OCI-LY7 (cell line): ENCODE measurements at regions not wholly inside any gene's neighbourhood (a gene's known extent, or its start where the extent isn't known, plus 50 kb on each side); places are given as distances from the start of the nearest gene placed in this dataset.

Experiments
- BruUV-seq: library from RNA; stranded (reverse); fragments of 400-500 nt; replicated peaks from 2 replicates; lab custom pipeline; 2021; lab: Mats Ljungman, UMichigan
- CTCF ChIA-PET: fragments of 300-600 bp; sonication (Branson Sonifier 250); formaldehyde crosslinking; loops from one replicate; lab custom pipeline; 2022; ENCODE audit warnings: antibody characterized with exemption; ENCODE audit not compliant: unreplicated experiment; lab: Charles Lee
- POLR2A ChIA-PET: fragments of 300-600 bp; sonication (Branson Sonifier 250); formaldehyde crosslinking; loops from one replicate; lab custom pipeline; 2022; ENCODE audit warnings: antibody characterized with exemption; lab: Charles Lee
- DNase-seq: peaks from one replicate; pipeline ENCODE4 v3.0.0-alpha.2; 2015; ENCODE audit warnings: low spot score
- H2AFZ ChIP-seq: fragments of 200-600 bp; sonication (generic), shearing (Covaris generic); 2 replicates; pipeline ENCODE4 v1.6.1; 2014; ENCODE audit warnings: mild to moderate bottlenecking, antibody characterized with exemption, low read length, moderate library complexity
- H3K27ac ChIP-seq: fragments of 200-600 bp; sonication (generic); 2 replicates; pipeline ENCODE4 v1.5.1; 2014; ENCODE audit warnings: mixed run types, low read depth, mild to moderate bottlenecking, moderate library complexity, low read length, inconsistent platforms; ENCODE audit not compliant: poor library complexity, severe bottlenecking
- H3K36me3 ChIP-seq: fragments of 200-600 bp; sonication (generic); 2 replicates; pipeline ENCODE4 v1.6.1; 2014; ENCODE audit warnings: mild to moderate bottlenecking, antibody characterized with exemption, low read length, moderate library complexity, mixed read lengths; ENCODE audit not compliant: insufficient read depth
- H3K4me1 ChIP-seq: fragments of 200-600 bp; sonication (generic); 2 replicates; pipeline ENCODE4 v1.5.1; 2014; ENCODE audit warnings: mild to moderate bottlenecking, low read length; ENCODE audit not compliant: insufficient read depth, poor library complexity, severe bottlenecking
- H3K4me2 ChIP-seq: fragments of 200-600 bp; sonication (generic); 2 replicates; pipeline ENCODE4 v1.6.1; 2014; ENCODE audit warnings: mild to moderate bottlenecking, low read length
- H3K4me3 ChIP-seq: fragments of 200-600 bp; sonication (generic); 2 replicates; pipeline ENCODE4 v1.5.1; 2014; ENCODE audit warnings: mild to moderate bottlenecking, low read depth, low read length; ENCODE audit not compliant: poor library complexity, severe bottlenecking
- H3K79me2 ChIP-seq: fragments of 200-600 bp; sonication (generic); 2 replicates; pipeline ENCODE4 v1.6.1; 2016; ENCODE audit warnings: low read depth, mild to moderate bottlenecking, low read length, moderate library complexity, mixed read lengths; ENCODE audit not compliant: insufficient read depth
- H3K9me2 ChIP-seq: fragments of 200-600 bp; sonication (generic); 2 replicates; pipeline ENCODE4 v1.6.1; 2016; ENCODE audit warnings: mild to moderate bottlenecking, low read length, mixed read lengths; ENCODE audit not compliant: insufficient read depth
- H3K9me3 ChIP-seq: fragments of 200-600 bp; sonication (generic); 2 replicates; pipeline ENCODE4 v1.6.1; 2014; ENCODE audit warnings: mild to moderate bottlenecking, mixed run types, low read length, mixed read lengths
- H4K20me1 ChIP-seq: fragments of 200-600 bp; sonication (generic); 2 replicates; pipeline ENCODE4 v1.6.1; 2014; ENCODE audit warnings: mild to moderate bottlenecking, antibody characterized with exemption, low read length, moderate library complexity, mixed read lengths; ENCODE audit not compliant: insufficient read depth
- EZH2phosphoT487 ChIP-seq: fragments of 200-600 bp; sonication (generic); IDR thresholded peaks from 2 replicates; pipeline ENCODE4 v1.6.1; 2018; ENCODE audit warnings: low read depth, borderline replicate concordance, mild to moderate bottlenecking, mixed run types, antibody characterized with exemption, low read length, moderate library complexity, mixed read lengths
- intact Hi-C: fragments of 100-400 bp; cut with micrococcal nuclease; formaldehyde crosslinking; loops from one replicate; pipeline ENCODE4 v1.10.0; 2022; ENCODE audit not compliant: unreplicated experiment
- TF ChIP-seq, protein P1 (sequence below): fragments of 200-600 bp; sonication (generic); conservative IDR thresholded peaks from 2 replicates; pipeline ENCODE4 v1.5.1; 2014; ENCODE audit warnings: mild to moderate bottlenecking, antibody characterized with exemption, low read length, moderate library complexity, mixed read lengths

GRCh38 chr6:169939554-169940164 lies 188.2 kb downstream of the ERMARD start:
- Histone ChIP-seq H3K9me3 (no peaks in the 10 kb centered on the region; the same call in 1 of the 2 replicates), H2AFZ (no peak overlapping the region), H3K4me2 (no peak overlapping the region), H3K4me1 (no peaks in the 10 kb centered on the region), H3K27ac (no peak overlapping the region), H3K79me2 (no peaks in the 10 kb centered on the region), H3K9me2 (no peaks in the 10 kb centered on the region), H3K4me3 (no peak overlapping the region), H4K20me1 (no peaks in the 10 kb centered on the region), H3K36me3 (no peaks in the 10 kb centered on the region)
- no peak for DNase-seq
- CTCF ChIA-PET: no interaction called here
- POLR2A ChIA-PET: no interaction called here
- intact Hi-C loops: no loop called here
- TF ChIP-seq EZH2phosphoT487: no peak
- TF ChIP-seq, protein P1, sequence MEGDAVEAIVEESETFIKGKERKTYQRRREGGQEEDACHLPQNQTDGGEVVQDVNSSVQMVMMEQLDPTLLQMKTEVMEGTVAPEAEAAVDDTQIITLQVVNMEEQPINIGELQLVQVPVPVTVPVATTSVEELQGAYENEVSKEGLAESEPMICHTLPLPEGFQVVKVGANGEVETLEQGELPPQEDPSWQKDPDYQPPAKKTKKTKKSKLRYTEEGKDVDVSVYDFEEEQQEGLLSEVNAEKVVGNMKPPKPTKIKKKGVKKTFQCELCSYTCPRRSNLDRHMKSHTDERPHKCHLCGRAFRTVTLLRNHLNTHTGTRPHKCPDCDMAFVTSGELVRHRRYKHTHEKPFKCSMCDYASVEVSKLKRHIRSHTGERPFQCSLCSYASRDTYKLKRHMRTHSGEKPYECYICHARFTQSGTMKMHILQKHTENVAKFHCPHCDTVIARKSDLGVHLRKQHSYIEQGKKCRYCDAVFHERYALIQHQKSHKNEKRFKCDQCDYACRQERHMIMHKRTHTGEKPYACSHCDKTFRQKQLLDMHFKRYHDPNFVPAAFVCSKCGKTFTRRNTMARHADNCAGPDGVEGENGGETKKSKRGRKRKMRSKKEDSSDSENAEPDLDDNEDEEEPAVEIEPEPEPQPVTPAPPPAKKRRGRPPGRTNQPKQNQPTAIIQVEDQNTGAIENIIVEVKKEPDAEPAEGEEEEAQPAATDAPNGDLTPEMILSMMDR: no peak
- no TSS peak for BruUV-seq

DNA sequence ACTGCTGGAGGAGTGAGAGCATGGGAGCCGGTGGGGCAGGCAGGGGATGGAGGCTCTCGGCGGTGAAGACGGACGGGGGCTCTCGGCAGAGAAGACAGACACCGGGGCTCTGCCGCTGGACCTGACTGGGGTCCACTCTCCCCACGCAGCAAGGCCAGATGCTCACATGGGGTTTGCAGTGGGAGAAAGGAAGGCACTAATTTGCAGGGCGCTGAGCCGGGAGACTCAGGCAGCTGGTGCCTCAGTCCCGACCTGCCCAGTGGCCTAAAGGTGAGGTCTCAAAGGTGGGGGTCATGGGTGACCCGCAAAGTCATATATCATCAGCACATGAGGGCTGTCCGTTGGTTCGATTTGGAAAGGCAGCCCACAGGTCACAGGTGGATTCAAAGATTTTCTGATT lies 187.3 kb downstream of the ERMARD start:
- Histone ChIP-seq H3K4me1 (no peaks in the 10 kb centered on the region), H3K4me2 (no peak overlapping the region), H3K9me3 (no peaks in the 10 kb centered on the region; the same call in 1 of the 2 replicates), H3K27ac (no peak overlapping the region), H2AFZ (no peak overlapping the region), H3K79me2 (no peaks in the 10 kb centered on the region), H4K20me1 (no peaks in the 10 kb centered on the region), H3K9me2 (no peaks in the 10 kb centered on the region), H3K36me3 (no peaks in the 10 kb centered on the region), H3K4me3 (no peak overlapping the region)
- no peak for DNase-seq
- POLR2A ChIA-PET: no interaction called here
- no TSS peak for BruUV-seq
- intact Hi-C loops: no loop called here
- TF ChIP-seq, protein P1: no peak
- no peak for TF ChIP-seq EZH2phosphoT487
- CTCF ChIA-PET: no interaction called here

- H3K4me3 ChIP-seq: no peak overlapping the region
- TF ChIP-seq EZH2phosphoT487: no peak
- TF ChIP-seq, protein P1: no peak
- H3K9me2 ChIP-seq: no peaks in the 10 kb centered on the region
- no peaks in the 10 kb centered on the region for H3K4me1 ChIP-seq
- H4K20me1 ChIP-seq: no peaks in the 10 kb centered on the region
- H3K4me2 ChIP-seq: no peak overlapping the region
- no peaks in the 10 kb centered on the region for H3K36me3 ChIP-seq
- H3K79me2 ChIP-seq: no peaks in the 10 kb centered on the region
- no TSS peak for BruUV-seq
- ChIA-PET POLR2A (no interaction called here), CTCF (no interaction called here)
- intact Hi-C loops: no loop called here
- DNase-seq: no peak
- H3K9me3 ChIP-seq: no peaks in the 10 kb centered on the region
- no peak overlapping the region for H3K27ac ChIP-seq
- H2AFZ ChIP-seq: no peak overlapping the region
These were observed 186.9 kb downstream of the ERMARD start for GRCh38 chr6:169938262-169938701.
